Epithelial cell of esophagus (primary cell): ENCODE measurements at regions not wholly inside any gene's neighbourhood (a gene's known extent, or its start where the extent isn't known, plus 50 kb on each side); places are given as distances from the start of the nearest gene placed in this dataset.
"Not testable (repeated sequence)": the region's sequence is repeated elsewhere in the genome, so short reads cannot be mapped to it uniquely, and the experiment has no call there.

Experiments used
- DNase-seq: peaks from one replicate; pipeline ENCODE4 v3.0.0; 2010; ENCODE audit warnings: low read depth
- H3K4me3 ChIP-seq: 2 replicates; pipeline ENCODE4 v1.5.1; 2011; ENCODE audit warnings: mild to moderate bottlenecking, low read length, control low read depth
- TF ChIP-seq, protein P1 (sequence below): IDR thresholded peaks from 2 replicates; pipeline ENCODE4 v1.5.1; 2011; ENCODE audit warnings: low read depth, mild to moderate bottlenecking, low read length, control low read depth, inconsistent platforms; ENCODE audit not compliant: insufficient read depth; ENCODE audit errors: missing control alignments

GRCh38 chr6:106747139-106747538, 117.8 kb downstream of the QRSL1 start:
- peak; percentile 92 for DNase-seq
- H3K4me3 ChIP-seq = no peak overlapping the region
- TF ChIP-seq, protein P1, sequence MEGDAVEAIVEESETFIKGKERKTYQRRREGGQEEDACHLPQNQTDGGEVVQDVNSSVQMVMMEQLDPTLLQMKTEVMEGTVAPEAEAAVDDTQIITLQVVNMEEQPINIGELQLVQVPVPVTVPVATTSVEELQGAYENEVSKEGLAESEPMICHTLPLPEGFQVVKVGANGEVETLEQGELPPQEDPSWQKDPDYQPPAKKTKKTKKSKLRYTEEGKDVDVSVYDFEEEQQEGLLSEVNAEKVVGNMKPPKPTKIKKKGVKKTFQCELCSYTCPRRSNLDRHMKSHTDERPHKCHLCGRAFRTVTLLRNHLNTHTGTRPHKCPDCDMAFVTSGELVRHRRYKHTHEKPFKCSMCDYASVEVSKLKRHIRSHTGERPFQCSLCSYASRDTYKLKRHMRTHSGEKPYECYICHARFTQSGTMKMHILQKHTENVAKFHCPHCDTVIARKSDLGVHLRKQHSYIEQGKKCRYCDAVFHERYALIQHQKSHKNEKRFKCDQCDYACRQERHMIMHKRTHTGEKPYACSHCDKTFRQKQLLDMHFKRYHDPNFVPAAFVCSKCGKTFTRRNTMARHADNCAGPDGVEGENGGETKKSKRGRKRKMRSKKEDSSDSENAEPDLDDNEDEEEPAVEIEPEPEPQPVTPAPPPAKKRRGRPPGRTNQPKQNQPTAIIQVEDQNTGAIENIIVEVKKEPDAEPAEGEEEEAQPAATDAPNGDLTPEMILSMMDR = no peak

DNA sequence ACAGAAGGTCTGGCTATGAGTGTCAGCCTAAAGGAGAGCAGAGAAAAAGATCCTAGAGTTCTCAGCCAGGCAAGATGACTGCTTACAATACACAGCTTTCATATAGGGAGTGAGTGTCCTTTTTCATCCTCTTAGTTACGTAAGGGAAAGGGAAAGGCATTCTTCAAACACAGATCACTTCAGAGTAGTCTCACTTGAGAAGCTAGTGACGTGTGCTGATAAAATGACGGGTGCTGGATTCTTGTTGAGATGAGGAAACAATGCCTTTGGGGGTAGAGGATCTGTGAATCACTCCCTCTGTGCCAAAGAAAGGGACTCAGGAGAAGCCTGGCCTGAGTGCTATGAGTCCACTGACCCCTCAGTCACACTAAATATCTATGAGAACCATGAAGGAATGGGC, 117.3 kb downstream of the QRSL1 start:
- TF ChIP-seq, protein P1 = no peak
- peak; percentile 100 for DNase-seq
- H3K4me3 ChIP-seq = no peak overlapping the region

GRCh38 chr6:106745824-106746582, 116.6 kb downstream of the QRSL1 start:
- H3K4me3 ChIP-seq = no peak overlapping the region
- TF ChIP-seq, protein P1 = no peak
- DNase-seq = peak; percentile 92

DNA sequence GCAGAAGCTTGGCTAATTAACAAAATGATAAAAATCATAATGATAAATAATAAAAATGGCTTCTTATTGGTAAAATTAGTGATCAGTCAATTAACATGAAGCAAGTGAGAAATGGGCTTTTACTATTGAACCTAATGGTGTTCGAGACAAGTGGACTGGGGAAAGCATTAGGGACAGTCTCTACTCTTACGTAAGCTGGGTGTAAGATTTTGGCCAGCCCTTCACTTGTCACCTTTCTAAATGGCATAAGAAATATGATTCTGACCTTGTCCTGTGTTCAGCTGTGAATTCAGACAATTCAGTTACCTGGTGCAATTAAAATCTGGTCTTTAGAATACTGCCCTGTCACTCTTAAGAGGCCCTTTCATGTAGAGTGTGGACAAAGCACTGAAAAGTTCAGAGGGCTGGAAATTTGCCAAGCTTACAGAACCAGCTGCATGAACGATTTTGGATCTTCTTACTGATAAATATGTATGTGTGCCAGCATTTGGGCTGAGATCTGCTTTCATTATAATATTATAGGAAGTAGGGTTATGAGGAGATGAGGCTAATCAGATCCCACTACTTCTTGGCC, 115.9 kb downstream of the QRSL1 start:
- no peak for DNase-seq
- no peak overlapping the region for H3K4me3 ChIP-seq
- TF ChIP-seq, protein P1 = no peak

DNA sequence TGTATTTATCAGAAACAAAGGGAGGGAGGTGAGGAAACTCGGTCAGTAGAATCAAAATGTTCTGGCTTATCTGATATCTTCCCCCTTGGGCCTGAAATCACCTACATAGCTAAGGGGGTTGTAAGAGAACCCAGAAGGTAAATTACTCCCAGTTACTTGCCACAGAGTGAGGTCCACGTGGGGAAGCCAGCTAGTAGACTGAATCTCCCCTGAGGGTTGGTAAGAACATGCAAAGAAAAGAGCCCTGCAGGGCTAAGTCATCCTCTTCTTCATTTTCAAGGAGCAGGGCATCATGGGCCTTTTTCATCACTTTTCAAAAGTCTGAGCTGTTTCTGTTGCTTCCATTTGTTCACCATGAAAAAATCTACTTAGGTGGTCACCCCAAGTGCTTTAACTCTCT, 115.4 kb downstream of the QRSL1 start:
- TF ChIP-seq, protein P1 = no peak
- no peak for DNase-seq

DNA sequence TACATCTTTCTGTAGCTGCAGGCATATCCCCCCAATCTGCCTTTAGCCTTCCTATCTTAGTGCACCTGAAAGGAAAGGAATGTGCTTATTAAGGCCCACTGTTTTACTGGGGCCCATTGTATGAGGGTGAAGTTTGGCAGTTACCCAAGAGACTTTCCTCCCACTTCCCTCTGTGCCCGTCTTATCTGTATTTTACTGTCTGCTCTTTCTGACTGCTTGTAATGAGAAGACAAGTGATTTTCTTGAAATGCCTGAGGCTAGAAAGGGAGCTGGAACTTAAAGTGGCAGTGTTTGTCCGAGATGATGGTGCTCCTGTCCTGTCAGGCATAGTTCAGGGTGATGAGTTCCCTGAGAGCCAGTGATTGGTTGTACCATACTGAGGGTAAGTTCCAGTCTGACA, 114.7 kb downstream of the QRSL1 start:
- H3K4me3 ChIP-seq, DNase-seq: not testable (repeated sequence)

More for the DNA sequence above, 115.4 kb downstream of the QRSL1 start:
- H3K4me3 ChIP-seq = no peak overlapping the region

DNA sequence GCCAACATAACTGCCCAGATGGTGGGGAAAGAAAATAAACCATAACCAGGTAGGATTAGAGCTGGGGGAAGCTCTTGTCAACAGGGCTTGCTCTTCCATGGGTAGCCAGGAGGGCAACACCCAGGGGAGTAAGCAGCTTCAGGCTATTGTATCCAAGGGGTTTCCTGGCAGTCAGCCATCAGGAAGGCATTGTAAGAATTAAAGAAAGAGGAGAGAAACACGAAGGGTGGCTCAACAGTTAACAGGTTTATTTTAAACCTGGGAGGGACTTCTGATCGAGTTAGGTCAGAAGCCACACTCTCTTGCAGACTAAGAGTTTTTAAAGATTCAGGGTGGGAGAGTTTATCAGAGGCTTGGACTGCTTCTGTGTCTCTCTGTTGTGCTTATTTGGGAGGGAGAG, 114.2 kb downstream of the QRSL1 start:
- peak; percentile 47 for DNase-seq
- H3K4me3 ChIP-seq = no peak overlapping the region
- TF ChIP-seq, protein P1 = no peak
